Anterior cingulate cortex (tissue), 58 donors: ENCODE measurements at regions not wholly inside any gene's neighbourhood (a gene's known extent, or its start where the extent isn't known, plus 50 kb on each side); places are given as distances from the start of the nearest gene placed in this dataset.

ENCODE experiments used
- DNase-seq, 58 donors: peaks; one replicate each; lab custom pipeline; 2025; lab: John Stamatoyannopoulos, UW

GRCh38 chr2:44116319-44116718 is 52.4 kb upstream of the PPM1B start:
- no peak for DNase-seq

- no peak for DNase-seq
Measured at GRCh38 chr2:44118257-44118656, 50.4 kb upstream of the PPM1B start.
